ENCODE measurements at regions not wholly inside any gene's neighbourhood (a gene's known extent, or its start where the extent isn't known, plus 50 kb on each side); places are given as distances from the start of the nearest gene placed in this dataset.

GRCh38 chr19:30671622-30672051 is 299.5 kb downstream of the ZNF536 start:
- Histone ChIP-seq H3K9ac (no peak overlapping the region), H4K20me1 (ENCODE audit: low read depth) (no peaks in the 10 kb centered on the region), H2AFZ (replicated peaks) (no peak overlapping the region), H3K4me3 (no peak overlapping the region), H3K27ac (no peak overlapping the region), H3K9me3 (ENCODE audit: low read depth) (no peaks in the 10 kb centered on the region), H3F3A (ENCODE audit: low read depth) (no peaks in the 10 kb centered on the region), H3K4me1 (no peaks in the 10 kb centered on the region), H3K36me3 (no peaks in the 10 kb centered on the region), H3K27me3 (peaks cover 14% of the 10 kb centered on the region), H3K79me2 (ENCODE audit: low read depth) (no peaks in the 10 kb centered on the region), H3K4me2 (no peak overlapping the region)
- Mint-ChIP-seq H3K27me3 (ENCODE audit: insufficient read depth, low read depth) (peaks cover 3% of the 10 kb centered on the region), H3K4me1 (peaks cover 8% of the 10 kb centered on the region), H3K36me3 (no peaks in the 10 kb centered on the region), H3K4me3 (no peak overlapping the region), H3K27ac (no peak overlapping the region), H3K9me3 (no peaks in the 10 kb centered on the region)
- DNase-seq (ENCODE audit: low spot score): no peak
- TF ChIP-seq CTCF (IDR thresholded peaks at IDR 0.05) (no peak), EZH2phosphoT487 (IDR thresholded peaks at IDR 0.05) (no peak), EZH2 (IDR thresholded peaks at IDR 0.05) (no peak)

- no peak for DNase-seq (ENCODE audit: low spot score)
- Mint-ChIP-seq H3K27me3 (ENCODE audit: insufficient read depth, low read depth) (peaks cover 3% of the 10 kb centered on the region), H3K9me3 (no peaks in the 10 kb centered on the region), H3K36me3 (no peaks in the 10 kb centered on the region), H3K4me1 (peaks cover 8% of the 10 kb centered on the region), H3K27ac (no peak overlapping the region), H3K4me3 (no peak overlapping the region)
- Histone ChIP-seq H2AFZ (replicated peaks) (no peak overlapping the region), H3F3A (ENCODE audit: low read depth) (no peaks in the 10 kb centered on the region), H3K79me2 (ENCODE audit: low read depth) (no peaks in the 10 kb centered on the region), H3K4me1 (no peaks in the 10 kb centered on the region), H3K27me3 (peaks cover 14% of the 10 kb centered on the region), H3K36me3 (no peaks in the 10 kb centered on the region), H3K9ac (no peak overlapping the region), H3K27ac (no peak overlapping the region), H3K4me2 (no peak overlapping the region), H3K4me3 (no peak overlapping the region), H4K20me1 (ENCODE audit: low read depth) (no peaks in the 10 kb centered on the region), H3K9me3 (ENCODE audit: low read depth) (no peaks in the 10 kb centered on the region)
- TF ChIP-seq EZH2 (IDR thresholded peaks at IDR 0.05) (no peak), EZH2phosphoT487 (IDR thresholded peaks at IDR 0.05) (no peak), CTCF (IDR thresholded peaks at IDR 0.05) (no peak)
These were observed 299.1 kb downstream of the ZNF536 start for GRCh38 chr19:30671367-30671619.

GRCh38 chr19:30670562-30671366 is 298.6 kb downstream of the ZNF536 start:
- no peaks in the 10 kb centered on the region for H3K4me1 ChIP-seq
- no peaks in the 10 kb centered on the region for H4K20me1 ChIP-seq (ENCODE audit: low read depth)
- Mint-ChIP-seq H3K4me1 (peaks cover 10% of the 10 kb centered on the region), H3K27me3 (ENCODE audit: insufficient read depth, low read depth) (peaks cover 3% of the 10 kb centered on the region), H3K4me3 (no peak overlapping the region), H3K36me3 (no peaks in the 10 kb centered on the region), H3K9me3 (no peaks in the 10 kb centered on the region), H3K27ac (no peak overlapping the region)
- H3K27me3 ChIP-seq: peaks cover 14% of the 10 kb centered on the region
- H3K4me3 ChIP-seq: no peak overlapping the region
- no peak overlapping the region for H3K9ac ChIP-seq
- no peak overlapping the region for H2AFZ ChIP-seq (replicated peaks)
- DNase-seq (ENCODE audit: low spot score): no peak
- TF ChIP-seq EZH2 (IDR thresholded peaks at IDR 0.05): no peak
- TF ChIP-seq CTCF (IDR thresholded peaks at IDR 0.05): no peak
- no peak for TF ChIP-seq EZH2phosphoT487 (IDR thresholded peaks at IDR 0.05)
- no peak overlapping the region for H3K27ac ChIP-seq
- no peaks in the 10 kb centered on the region for H3F3A ChIP-seq (ENCODE audit: low read depth)
- no peak overlapping the region for H3K4me2 ChIP-seq
- no peaks in the 10 kb centered on the region for H3K79me2 ChIP-seq (ENCODE audit: low read depth)
- no peaks in the 10 kb centered on the region for H3K9me3 ChIP-seq (ENCODE audit: low read depth)
- H3K36me3 ChIP-seq: no peaks in the 10 kb centered on the region

All from neural progenitor cell (in vitro differentiated cells).